Kidney (tissue), 13 donors: ENCODE measurements at regions not wholly inside any gene's neighbourhood (a gene's known extent, or its start where the extent isn't known, plus 50 kb on each side); places are given as distances from the start of the nearest gene placed in this dataset.

ENCODE experiments used
- DNase-seq, 5 donors: peaks; one replicate each; pipeline ENCODE4 v3.0.0-alpha.2; 2013 to 2020
- FAIRE-seq: peaks from 2 replicates; lab custom pipeline; 2012; peaks lifted over from hg19 to GRCh38; lab: Jason Lieb, UNC
- H3K27ac ChIP-seq, 2 donors: one replicate each; pipeline ENCODE4 v1.7.0; 2013; ENCODE audit warnings: low read depth in 2 of 2, low read length in 2 of 2, inconsistent platforms in 1 of 2
- H3K27me3 ChIP-seq: one replicate; pipeline ENCODE4 v1.7.1; 2013; ENCODE audit warnings: low read length, inconsistent platforms; ENCODE audit not compliant: control insufficient read depth, insufficient read depth
- H3K36me3 ChIP-seq, 3 donors: one replicate each; pipeline versions ENCODE4 v1.7.0 to v1.7.1; 2013; ENCODE audit warnings: low read length in 3 of 3, control low read depth in 1 of 3, inconsistent platforms in 1 of 3; ENCODE audit not compliant: insufficient read depth in 3 of 3, control insufficient read depth in 2 of 3
- H3K4me1 ChIP-seq, 3 donors: one replicate each; pipeline versions ENCODE4 v1.7.0 to v1.7.1; 2013; ENCODE audit warnings: low read length in 3 of 3, inconsistent platforms in 1 of 3, low read depth in 1 of 3; ENCODE audit not compliant: control insufficient read depth in 2 of 3, insufficient read depth in 2 of 3
- H3K4me3 ChIP-seq, 3 donors: one replicate each; pipeline versions ENCODE4 v1.7.0 to v1.8.1; 2013; ENCODE audit warnings: low read length in 3 of 3, control low read depth in 1 of 3, inconsistent platforms in 1 of 3
- H3K9ac ChIP-seq, 3 donors: one replicate each; pipeline versions ENCODE4 v1.7.0 to v1.7.1; 2013; ENCODE audit warnings: low read length in 3 of 3, control low read depth in 1 of 3, inconsistent platforms in 1 of 3
- H3K9me3 ChIP-seq, 3 donors: one replicate each; pipeline versions ENCODE4 v1.7.0 to v1.7.1; 2013; ENCODE audit warnings: low read length in 3 of 3, control low read depth in 1 of 3, inconsistent platforms in 1 of 3; ENCODE audit not compliant: control insufficient read depth in 2 of 3, insufficient read depth in 1 of 3
- intact Hi-C: fragments of 100-400 bp; cut with DNase I; formaldehyde crosslinking; loops from one replicate; pipeline ENCODE4 v1.11.1; 2022
- TF ChIP-seq, protein P1 (sequence below): IDR thresholded peaks from 3 replicates; pipeline ENCODE4 v1.5.1; 2012; ENCODE audit warnings: mild to moderate bottlenecking, moderate library complexity, borderline replicate concordance; ENCODE audit not compliant: insufficient read depth; ENCODE audit errors: extremely low read depth
- donor health status: control.
- donor health status: control.
- donor health status: control.
- donor health status: control.
- donor health status: control.
- donor health status: DM: yes; HTN: yes; CAD: no.
- donor health status: Normal renal cell carcinoma (clear cell type).

DNA sequence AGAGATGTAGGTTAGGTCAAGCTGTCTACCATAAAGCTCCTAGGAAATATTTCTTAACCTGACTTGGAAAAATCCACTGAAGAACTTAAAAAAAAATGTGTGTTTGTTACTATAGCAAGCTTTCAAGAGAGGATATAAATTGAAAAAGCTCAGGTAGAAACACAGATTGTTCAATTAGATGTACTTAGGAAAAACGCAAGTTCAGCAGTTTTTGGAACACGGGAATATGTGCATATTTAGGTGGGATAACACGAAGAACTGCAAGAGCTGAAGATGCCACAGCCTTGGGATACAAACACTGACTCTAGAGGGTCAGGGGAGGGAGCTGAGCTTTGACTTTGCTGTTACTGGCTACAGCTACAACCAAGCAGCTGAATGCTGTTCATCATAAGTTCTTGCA, 77.8 kb upstream of the FSHB start:
- Histone ChIP-seq H3K4me1 (no peaks in the 10 kb centered on the region), H3K9me3 (no peaks in the 10 kb centered on the region), H3K9ac (no peak overlapping the region), H3K27me3 (no peaks in the 10 kb centered on the region), H3K36me3 (no peaks in the 10 kb centered on the region), H3K27ac (no peak overlapping the region), H3K4me3 (no peak overlapping the region)
- no peak for DNase-seq
- FAIRE-seq: no peak
- intact Hi-C loops: no loop called here
- TF ChIP-seq, protein P1, sequence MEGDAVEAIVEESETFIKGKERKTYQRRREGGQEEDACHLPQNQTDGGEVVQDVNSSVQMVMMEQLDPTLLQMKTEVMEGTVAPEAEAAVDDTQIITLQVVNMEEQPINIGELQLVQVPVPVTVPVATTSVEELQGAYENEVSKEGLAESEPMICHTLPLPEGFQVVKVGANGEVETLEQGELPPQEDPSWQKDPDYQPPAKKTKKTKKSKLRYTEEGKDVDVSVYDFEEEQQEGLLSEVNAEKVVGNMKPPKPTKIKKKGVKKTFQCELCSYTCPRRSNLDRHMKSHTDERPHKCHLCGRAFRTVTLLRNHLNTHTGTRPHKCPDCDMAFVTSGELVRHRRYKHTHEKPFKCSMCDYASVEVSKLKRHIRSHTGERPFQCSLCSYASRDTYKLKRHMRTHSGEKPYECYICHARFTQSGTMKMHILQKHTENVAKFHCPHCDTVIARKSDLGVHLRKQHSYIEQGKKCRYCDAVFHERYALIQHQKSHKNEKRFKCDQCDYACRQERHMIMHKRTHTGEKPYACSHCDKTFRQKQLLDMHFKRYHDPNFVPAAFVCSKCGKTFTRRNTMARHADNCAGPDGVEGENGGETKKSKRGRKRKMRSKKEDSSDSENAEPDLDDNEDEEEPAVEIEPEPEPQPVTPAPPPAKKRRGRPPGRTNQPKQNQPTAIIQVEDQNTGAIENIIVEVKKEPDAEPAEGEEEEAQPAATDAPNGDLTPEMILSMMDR: no peak

DNA sequence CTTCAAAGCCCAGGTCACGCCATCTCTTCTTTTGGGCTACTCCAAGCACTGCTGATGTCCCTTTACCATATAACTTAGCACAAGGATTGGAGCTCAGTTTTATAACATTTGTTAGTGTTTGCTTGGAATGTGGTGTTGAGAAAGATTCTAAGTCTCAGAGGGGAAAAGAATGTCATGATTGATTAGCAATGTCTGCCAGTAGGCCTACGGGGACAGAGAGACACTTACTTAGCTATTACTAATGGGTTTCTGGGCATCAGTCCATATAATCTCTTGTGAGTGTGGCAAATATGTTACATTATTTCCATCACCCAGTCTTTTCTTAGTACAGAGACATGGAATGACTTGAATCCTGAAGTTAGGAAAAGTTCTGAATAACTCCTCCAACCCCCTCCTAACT, 75.4 kb upstream of the FSHB start:
- H3K27ac ChIP-seq: no peak overlapping the region
- H3K4me1 ChIP-seq: no peaks in the 10 kb centered on the region

DNA sequence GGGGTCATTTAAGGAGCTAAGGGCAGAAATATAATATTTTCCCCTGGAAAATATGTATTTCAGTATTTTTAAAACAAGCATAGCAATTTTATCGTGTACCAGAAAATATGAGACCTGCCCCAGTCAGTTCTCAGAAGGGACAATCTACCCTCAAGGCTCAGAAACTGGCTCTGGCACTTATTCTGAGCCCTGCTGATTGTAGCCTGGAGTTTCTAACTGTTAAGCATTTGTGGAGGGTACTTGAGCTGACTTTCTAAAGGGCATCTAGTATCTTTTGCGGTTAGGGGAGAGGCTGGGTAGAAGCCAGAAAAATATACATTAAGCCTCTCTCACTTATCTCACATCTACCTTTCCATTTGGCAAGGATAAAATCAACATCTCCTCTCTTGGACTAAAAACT, 71.3 kb upstream of the FSHB start:
- no peak overlapping the region for H3K4me3 ChIP-seq
- TF ChIP-seq, protein P1: no peak
- no peak for DNase-seq
- intact Hi-C loops: no loop called here
- no peak overlapping the region for H3K27ac ChIP-seq
- FAIRE-seq: no peak
- no peaks in the 10 kb centered on the region for H3K9me3 ChIP-seq
- H3K4me1 ChIP-seq: no peaks in the 10 kb centered on the region
- H3K9ac ChIP-seq: no peak overlapping the region
- H3K36me3 ChIP-seq: no peaks in the 10 kb centered on the region
- H3K27me3 ChIP-seq: no peaks in the 10 kb centered on the region

More for the DNA sequence above, 75.4 kb upstream of the FSHB start:
- no peak for DNase-seq
- intact Hi-C loops: no loop called here
- H3K9me3 ChIP-seq: no peaks in the 10 kb centered on the region
- no peaks in the 10 kb centered on the region for H3K36me3 ChIP-seq
- no peak overlapping the region for H3K4me3 ChIP-seq
- H3K27me3 ChIP-seq: no peaks in the 10 kb centered on the region
- TF ChIP-seq, protein P1: no peak
- no peak for FAIRE-seq
- no peak overlapping the region for H3K9ac ChIP-seq

DNA sequence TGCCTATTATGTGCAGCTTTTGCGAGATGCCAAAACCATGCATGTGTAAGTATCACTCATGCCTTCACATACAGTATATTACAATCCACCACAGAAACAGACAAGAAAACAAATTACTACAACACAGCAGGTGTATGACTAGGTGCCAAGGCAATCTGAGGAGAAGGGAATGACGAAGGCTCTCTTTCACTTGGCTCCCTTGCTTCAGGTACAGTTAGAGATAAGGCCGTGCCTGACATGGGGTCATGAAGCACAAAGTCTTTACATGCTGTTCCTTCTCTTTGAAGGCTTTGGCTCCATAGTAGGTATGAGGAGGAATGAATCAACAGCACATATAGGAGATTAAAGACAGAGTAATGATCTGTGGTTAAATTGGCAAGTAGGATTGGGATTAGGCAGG, 65.2 kb upstream of the FSHB start:
- H3K36me3 ChIP-seq: no peaks in the 10 kb centered on the region
- H3K4me3 ChIP-seq: no peak overlapping the region
- H3K9ac ChIP-seq: no peak overlapping the region
- H3K4me1 ChIP-seq: no peaks in the 10 kb centered on the region
- H3K9me3 ChIP-seq: no peaks in the 10 kb centered on the region
- DNase-seq (no peak), FAIRE-seq (no peak)
- TF ChIP-seq, protein P1: no peak
- no peaks in the 10 kb centered on the region for H3K27me3 ChIP-seq
- no peak overlapping the region for H3K27ac ChIP-seq
- intact Hi-C loops: no loop called here
